GM21515 (cell line): ENCODE measurements at regions not wholly inside any gene's neighbourhood (a gene's known extent, or its start where the extent isn't known, plus 50 kb on each side); places are given as distances from the start of the nearest gene placed in this dataset.
"Not testable (repeated sequence)": the region's sequence is repeated elsewhere in the genome, so short reads cannot be mapped to it uniquely, and the experiment has no call there.

ENCODE experiments used
- ATAC-seq: cut with Tn5 transposase; IDR thresholded peaks from one replicate; pipeline ENCODE4 v1.9.1; 2021; ENCODE audit not compliant: unreplicated experiment

DNA sequence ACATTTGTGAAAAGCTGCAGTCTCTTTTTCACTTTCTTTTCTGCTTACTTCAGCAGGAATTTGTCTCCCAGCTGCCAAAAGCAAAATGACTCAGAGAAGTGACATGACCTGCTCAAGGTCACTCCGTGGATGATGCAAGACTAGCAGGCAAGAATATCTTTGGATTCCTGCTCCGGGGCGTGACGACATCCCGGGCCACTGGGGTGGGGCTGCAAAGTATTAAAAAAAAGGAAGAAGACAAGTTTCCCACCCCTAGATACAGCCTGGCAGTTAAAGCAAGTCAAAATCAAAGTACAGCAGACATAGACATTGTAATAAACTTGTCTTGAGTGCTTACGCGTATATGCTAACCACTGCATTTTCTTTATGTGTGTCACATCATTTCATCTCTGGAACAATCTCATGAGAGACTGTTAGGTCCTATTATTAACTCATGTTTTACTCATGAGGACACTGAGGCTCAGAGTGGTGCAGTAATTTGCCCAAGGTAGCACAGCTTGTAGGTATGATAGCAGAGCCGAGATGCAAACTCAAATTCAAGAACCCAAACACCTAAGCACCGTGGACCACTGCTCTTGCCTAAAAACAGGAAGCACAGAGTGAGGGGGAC lies 485.2 kb upstream of the PROK2 start:
- ATAC-seq: no peak

DNA sequence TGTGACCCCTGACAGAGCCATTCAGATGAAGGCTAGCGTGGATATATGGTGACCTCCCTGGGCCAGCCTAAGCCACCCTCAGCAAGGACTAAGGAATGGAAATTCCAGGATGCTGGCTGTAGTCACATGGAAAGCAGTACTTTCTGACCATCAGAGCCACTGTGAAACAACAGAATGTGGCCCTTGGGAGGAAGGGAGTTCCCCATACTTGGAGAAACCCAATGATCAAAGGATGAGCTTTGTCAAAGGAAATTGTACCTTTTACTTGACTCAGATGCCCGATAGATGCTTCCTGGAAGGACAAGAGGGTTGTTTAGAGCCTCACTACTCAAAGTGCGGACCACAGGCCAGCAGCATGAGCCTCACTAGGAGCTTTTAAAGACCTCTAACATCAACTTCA lies 484.5 kb upstream of the PROK2 start:
- ATAC-seq: no peak

DNA sequence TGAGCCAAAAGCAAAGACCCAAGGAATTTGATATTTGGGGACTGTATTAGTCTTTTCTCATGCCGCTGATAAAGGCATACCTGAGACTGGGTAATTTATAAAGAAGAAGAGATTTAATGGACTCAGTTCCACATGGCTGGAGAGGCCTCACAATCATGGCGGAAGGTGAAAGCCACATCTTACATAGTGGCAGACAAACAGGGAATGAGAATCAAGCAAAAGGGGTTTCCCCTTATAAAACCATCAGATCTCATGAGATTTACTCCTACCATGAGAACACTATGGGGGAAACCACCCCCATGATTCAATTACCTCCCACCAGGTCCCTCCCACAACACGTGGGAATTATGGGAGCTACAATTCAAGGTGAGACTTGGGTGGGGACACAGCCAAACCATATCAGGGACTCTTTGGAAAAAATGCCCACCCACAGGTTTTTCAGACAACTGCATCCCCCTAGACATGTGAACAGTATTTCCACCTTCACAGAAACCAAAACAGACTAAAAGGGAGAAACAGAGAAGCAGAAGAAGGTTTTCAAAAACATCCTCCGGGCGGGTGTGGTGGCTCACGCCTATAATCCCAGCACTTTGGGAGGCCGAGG lies 482.1 kb upstream of the PROK2 start:
- ATAC-seq: not testable (repeated sequence)

DNA sequence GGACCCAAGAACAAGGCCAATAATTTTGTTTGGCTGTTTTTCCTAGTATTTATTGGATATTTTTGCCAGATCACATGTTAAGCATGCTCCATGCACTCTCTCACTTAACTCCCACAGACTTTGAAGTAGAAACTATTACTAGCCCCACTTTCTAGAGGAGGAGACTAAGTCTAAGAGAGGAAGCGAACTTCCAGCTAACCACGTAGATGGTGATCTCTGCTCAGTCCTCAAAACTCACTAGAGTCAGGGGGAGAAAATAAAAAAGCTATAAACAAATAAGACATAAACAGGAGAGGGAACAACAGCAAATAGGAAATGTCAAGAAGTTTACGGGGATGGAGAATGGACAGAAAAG lies 481.0 kb upstream of the PROK2 start:
- ATAC-seq: peak; percentile 25

DNA sequence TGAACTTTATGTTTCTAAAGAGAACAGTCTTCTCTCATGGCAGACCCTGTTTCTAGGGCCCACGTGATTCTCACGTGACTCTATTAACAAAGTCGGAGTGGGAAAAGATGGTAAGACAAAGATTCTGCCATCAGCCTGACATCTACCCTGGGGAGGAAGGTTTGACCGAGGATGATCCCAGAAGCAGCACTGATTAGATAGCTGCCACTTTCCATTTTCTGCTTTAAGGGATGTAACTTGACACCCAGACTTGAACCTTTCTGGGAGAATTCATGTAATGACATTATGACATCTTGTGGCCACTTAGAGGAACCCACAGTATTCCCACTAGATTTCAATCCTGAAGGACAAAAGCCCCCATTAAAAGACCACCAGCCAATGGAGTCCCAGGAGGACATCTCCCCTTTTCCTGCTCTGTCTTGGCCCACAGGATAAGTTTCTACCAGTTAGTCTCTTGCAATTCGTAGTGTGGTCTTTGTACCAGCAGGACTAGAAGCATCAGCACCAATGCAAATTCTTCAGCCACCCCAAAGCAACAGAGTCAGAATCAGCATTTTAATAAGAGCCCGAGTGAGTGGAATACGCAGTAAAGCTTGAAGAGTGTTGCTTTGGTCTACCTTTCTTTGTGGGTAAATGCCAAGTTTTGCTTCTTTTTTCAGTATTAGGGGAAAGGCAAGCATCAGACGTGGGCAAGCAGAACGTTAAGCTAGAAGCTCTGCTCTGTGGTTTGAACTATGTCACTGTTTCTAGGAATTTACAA lies 480.5 kb upstream of the PROK2 start:
- peak; percentile 42 for ATAC-seq

DNA sequence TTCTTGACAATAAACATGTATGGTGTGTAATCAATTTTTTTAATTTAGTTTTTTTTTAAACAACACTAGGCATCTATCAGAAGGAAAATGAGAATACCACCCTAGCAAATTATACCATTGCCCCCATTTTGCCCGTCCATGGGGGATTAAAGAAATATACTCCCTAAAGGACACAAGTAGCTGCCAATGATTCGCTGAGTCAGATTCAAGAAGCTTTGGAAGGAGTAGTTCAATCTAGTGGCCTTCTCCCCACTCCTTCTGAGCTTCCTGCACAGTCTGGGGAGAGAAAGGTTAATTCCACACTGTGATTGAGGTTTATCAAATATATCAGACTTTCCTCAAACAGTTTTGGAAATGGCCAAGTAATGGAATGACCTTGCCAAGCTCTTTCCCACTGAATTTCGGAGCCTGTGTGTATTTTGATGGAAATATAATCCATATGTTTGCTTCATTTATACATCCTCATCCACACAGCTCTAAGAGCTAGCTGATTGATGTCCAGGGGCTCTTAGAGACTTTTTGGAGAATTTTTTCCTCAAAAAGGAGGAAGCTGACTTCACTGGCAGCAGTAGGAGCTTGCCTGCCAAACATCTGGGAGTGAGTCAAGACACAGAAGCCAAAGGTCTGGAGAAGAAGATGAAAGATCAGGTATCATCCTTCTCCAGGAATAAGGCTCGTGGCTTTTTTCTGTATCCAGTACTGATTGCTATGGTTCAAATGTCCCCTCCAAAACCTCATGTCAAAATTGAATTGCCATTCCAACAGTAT lies 478.5 kb upstream of the PROK2 start:
- no peak for ATAC-seq

DNA sequence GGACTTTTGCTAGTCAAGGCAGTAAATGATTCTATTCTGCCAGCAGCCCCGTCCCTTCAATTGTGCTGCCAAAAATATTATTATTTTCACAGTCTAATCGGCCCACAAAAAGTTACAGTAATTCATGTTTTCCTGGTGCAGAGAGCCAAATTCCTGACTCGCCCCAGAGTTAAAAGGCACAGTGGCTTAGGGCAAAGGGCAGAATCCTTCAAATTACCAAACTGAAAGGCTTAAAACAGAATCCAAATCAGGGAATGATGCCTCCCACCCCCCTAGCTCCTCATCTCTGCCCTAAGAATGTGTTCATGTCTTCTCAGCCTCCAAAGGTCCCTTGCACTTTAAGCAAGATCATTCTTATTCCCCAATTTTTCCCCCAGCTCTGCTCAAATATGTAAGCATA lies 477.8 kb upstream of the PROK2 start:
- ATAC-seq: no peak

DNA sequence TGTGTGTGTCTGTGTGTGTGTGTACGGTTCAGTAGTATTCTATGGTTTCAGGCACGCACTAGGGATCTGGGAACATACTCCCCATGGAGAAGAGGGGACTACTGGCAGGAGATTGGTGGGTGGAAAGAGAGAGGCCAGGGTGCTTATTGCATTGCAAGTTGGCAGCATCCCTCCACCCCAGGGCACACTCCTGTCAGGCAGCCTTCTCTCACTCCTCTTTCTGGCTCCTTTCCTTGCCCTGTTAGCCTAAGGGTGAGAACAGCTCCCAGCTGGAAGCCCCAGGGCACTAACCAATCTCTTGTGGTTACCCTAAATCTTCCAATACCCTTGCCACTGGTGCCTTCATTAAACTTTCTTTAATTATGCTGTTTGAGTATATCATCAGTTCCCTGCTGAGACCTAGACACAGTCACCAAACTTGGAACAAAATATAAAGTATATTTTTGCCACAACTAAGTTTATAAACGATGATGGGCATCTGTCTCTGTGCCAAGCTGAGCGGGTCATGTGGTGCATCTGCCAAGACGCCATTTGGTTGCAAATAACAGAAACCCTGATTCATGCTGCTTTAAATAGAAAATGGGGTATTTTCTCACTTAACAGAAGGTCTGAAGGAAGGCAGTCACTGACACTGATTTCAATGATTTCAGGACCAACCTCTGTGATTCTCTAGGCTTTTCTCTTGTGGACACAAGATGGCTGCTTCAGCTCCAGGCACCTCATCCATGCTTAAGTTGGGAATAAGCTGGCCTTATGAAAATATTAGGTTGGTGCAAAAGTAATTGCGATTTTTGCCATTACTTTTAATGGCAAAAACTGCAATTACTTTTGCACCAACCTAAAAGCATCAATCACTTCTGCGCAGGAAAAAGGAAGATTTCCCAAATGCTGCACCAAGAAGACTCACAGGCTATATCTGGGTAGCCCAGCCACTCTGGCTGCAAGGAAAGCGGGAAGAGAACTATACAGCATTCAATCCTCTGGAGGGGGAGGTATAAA lies 476.9 kb upstream of the PROK2 start:
- no peak for ATAC-seq

DNA sequence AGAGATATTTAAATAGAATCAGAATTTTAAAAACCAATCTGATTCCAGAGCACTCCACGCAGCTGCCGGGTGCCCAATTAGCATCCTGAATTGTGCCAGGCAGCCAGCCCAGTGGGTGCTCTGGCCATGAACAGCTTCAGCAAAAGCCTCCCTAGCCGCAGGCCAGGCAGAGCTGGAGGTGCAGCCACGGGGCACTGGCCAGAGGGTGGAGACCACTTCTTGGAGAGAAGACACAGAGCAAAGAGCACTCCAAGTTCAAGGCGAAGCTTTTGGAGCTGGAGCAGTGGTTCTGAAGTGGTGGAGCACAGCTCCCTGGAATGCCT lies 475.6 kb upstream of the PROK2 start:
- ATAC-seq: no peak

DNA sequence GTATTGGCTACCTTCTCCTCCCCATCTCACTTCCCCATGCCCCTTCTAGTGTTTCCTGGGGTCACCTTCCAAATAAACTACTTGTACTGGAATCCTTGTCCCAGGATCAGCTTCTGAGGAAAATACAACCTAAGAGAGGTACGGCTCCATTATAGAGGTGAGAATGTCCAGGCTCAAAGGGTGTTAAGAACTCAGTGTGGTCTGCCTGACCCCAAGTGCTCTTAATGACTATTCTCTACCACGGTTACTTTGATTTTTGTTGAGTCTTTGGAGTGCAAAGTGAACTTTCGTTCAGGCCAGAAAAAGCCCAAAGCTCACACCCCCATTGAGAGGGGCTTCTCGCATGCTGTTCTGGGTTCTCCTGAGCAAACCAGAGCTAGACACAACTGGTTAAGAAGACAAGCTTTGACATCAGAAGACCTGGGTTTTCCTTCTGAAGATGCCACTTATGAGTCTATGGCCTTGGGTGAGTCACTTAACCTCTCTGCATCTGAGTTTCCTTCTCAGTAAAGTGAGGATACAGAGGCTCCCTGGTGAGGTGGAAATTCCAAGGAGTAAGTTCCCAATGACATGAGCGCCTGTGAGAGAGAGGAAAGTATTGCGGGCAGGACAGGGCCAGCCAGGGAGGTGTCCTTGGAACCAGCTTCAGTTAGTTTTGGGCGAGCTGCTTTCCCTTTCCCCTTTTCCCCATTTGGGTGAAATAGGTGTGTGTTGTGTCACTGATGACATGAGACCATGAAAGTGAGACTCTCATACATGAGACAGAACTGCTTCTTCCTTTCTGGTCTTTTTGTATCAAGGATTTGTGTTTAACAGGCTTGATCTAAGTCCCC lies 475.0 kb upstream of the PROK2 start:
- ATAC-seq: no peak

DNA sequence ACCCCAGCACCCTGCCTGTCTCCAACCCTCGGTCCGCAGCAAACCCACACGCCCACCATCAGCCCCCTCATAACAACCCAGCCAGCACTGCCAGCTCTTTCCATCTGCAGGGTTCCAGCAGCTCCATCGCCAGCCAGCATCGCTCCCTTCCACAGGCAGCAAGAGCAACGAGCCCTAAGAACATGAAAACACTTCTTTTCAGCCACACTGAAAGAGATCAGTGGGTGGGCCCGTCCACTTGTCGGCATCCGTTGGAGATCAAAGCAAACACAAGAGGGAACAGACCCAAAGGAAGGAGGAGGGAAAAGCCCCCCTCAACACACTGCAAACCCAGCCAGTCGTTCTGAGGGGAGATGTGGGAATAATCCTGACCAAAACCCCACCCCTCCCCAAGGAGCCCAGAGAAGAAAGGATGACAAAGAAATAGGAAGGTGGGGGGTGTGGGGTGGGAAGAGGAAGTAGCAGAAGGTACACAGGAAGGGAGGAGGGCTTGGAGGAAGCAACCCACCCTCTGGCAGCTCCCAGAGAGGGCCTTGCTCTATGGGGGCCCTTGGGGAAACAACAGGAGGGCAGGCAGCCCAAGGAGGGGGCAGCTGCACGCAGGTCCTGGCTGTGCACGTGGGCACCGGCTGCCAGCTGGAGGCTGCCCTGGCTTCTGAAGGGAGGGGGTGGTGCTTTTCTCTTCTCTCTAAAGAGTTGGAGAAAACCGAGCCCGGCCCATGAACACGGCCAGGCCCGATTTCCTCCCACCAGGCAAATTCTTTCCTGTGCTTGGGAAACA lies 473.6 kb upstream of the PROK2 start:
- ATAC-seq: no peak

DNA sequence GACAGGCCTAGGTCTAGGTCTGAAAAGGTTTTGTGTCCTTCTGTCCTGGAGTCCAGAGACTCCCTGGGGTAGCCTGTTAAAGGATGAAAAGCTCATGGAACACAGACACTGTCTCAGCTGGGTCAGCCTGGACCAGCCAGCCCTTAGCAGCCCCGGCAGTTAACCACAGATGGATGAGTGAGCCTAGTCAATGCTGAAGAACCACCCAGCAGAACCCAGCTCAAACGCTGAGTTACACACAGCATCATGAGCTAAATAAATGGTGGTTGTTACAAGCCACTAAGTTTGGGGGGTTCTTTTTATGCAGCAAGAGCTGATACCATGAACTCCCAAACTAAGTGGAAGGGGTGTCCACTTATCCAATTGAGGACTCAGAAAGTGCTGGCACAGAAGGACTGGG lies 472.8 kb upstream of the PROK2 start:
- no peak for ATAC-seq

DNA sequence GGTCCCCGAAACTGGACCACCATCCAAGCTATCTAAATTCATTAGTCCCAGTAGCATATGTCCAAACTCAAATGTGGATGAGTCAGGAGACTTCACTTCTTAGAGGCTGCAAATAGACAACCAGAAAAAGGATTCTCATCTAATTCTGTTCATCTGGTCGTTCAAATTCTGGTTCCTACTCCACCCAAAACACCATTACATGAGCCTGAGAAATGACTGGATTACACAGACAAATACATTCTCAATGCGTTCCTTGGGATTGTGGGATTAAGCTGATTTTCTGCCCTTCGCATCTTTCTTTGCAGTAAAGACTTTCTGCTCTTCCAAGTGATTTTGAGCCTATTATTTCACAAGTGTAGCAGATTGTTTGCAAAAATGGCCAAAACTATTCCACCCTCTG lies 472.3 kb upstream of the PROK2 start:
- no peak for ATAC-seq

DNA sequence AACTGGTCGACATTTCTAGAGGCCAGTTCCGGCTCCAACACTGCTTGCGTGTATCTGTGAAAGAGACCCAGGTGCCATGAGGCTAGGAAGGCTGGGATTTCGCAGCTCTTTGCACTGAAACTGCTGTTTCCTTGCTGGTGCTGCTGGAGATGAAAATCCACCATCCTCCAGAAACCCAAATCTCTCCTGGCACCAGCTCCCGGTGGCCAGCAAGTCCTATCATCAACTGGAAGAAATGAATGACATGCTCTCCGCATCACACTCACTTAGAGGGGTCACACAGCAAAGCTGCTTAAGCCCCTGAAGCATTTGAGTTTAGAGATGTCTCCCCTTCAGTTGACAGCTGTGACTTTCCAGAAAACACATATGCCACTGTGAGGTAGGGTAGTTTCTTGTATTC lies 471.8 kb upstream of the PROK2 start:
- ATAC-seq: no peak

DNA sequence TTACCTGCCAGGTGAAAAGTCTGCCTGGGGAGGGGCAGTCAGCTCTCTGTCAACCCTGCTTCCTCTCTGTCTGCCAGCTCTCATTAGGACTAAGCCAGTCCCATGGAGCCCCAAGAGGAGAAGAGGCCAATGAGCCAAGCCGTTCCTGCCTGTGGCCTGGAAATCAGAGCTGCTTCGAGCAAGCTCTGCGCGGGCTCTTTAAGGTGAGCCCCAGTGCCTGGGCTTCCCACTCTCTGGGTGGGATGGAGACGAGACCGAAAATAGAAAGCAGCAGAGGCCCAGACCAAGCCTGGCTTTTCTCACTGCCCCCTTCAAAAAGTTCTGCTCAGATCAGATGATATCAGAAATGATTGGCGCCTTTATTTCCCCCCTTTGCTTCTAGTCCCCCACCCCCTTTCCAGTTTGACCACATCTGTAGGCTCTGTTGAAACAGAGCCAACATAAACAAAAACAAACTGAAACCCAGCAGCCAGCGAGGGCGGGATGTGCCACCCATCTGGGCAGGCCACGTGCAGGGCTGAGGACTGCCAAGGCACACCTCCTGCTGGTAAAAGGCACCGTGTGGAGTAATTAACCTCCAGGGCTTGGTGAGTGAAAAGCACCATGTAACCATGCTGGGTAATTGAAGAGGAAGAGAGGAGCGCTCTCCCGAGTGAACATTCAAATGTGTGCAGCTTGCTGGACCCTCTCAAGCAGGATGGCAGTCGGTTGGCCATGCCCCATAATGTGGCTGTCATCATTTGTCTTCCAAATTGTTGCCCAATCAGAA lies 471.0 kb upstream of the PROK2 start:
- ATAC-seq: no peak

DNA sequence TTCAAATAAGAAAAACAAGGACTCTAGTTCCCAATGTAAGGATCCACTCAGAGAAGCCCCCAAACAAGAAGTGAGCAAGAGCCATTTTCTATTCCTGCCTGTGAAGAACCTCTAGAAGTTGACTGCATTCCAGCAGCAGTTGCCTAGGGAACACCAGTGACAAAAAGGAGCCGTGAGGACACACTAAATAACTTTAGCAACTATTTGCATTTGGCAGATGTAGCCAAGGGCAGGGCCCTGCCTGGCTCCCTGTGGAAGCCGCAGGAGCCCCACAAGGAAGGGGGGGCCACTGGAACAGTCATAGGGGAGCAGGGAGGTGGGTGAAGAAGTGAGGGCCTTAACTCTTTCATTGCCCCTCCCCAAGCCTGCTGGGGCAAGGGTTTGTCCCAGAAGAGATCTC lies 470.2 kb upstream of the PROK2 start:
- no peak for ATAC-seq

DNA sequence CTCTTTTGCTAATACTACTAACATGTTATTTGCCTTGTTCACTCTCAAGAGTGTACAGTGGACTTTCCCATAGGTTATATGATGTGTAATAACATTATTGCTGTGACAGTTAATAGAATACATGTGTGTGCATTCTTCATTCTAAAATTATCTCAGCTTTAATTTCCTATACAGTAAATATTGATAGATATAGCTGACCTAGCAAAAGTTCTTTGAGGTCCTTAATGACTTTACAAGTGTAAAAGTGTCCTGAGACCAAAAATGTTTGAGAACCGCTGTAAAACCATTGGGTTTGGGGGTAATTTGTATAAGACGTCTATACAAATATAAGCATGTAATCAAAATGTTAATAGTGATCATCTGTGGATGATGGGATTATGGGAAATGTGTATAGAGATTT lies 469.5 kb upstream of the PROK2 start:
- ATAC-seq: no peak

DNA sequence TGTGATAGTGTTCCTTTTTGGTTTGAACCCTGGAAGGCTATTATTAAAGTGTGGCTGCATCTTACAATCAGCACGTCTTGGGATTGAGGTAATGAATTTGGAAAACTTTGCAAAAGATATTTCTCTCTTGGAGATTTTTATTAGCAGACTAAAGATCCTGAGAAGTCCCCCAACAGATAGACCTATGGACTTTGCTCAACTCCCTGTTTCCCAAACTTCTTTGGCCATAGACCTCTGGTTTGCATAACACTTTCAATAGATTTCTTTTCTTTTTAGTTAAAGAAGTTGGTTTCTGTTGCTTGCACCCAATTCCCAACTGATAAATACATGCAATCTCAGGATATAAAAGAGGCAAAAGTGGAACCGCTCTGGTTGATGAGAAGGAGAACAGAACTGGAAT lies 465.8 kb upstream of the PROK2 start:
- no peak for ATAC-seq
